Astrocyte (in vitro differentiated cells and primary cell): ENCODE measurements at regions not wholly inside any gene's neighbourhood (a gene's known extent, or its start where the extent isn't known, plus 50 kb on each side); places are given as distances from the start of the nearest gene placed in this dataset.

Experiments used
- DNase-seq: peaks from one replicate; pipeline ENCODE4 v3.0.0-alpha.2; 2010; ENCODE audit warnings: low read depth
- FAIRE-seq: peaks from 2 replicates; lab custom pipeline; 2011; peaks lifted over from hg19 to GRCh38; lab: Jason Lieb, UNC
- H2AFZ ChIP-seq: 2 replicates; pipeline ENCODE4 v1.6.0; 2012; ENCODE audit warnings: low read depth, low read length, inconsistent platforms
- H3K27ac ChIP-seq: 2 replicates; pipeline ENCODE4 v1.5.1; 2011; ENCODE audit warnings: low read depth, low read length, inconsistent platforms
- H3K27me3 ChIP-seq: 2 replicates; pipeline ENCODE4 v1.6.0; 2011; ENCODE audit warnings: low read length, inconsistent platforms; ENCODE audit not compliant: insufficient read depth
- H3K36me3 ChIP-seq: 2 replicates; pipeline ENCODE4 v1.5.1; 2011; ENCODE audit warnings: low read length, inconsistent platforms; ENCODE audit not compliant: insufficient read depth
- H3K4me1 ChIP-seq: 2 replicates; pipeline ENCODE4 v1.5.1; 2011; ENCODE audit warnings: low read length, inconsistent platforms; ENCODE audit not compliant: insufficient read depth
- H3K4me2 ChIP-seq: 2 replicates; pipeline ENCODE4 v1.6.0; 2012; ENCODE audit warnings: low read length, inconsistent platforms
- H3K4me3 ChIP-seq: 2 replicates; pipeline ENCODE4 v1.5.1; 2011; ENCODE audit warnings: low read depth, mild to moderate bottlenecking, low read length, inconsistent platforms; ENCODE audit not compliant: insufficient read depth
- H3K79me2 ChIP-seq: 2 replicates; pipeline ENCODE4 v1.6.0; 2012; ENCODE audit warnings: mild to moderate bottlenecking, low read length, inconsistent platforms; ENCODE audit not compliant: insufficient read depth
- H3K9ac ChIP-seq: 2 replicates; pipeline ENCODE4 v1.6.0; 2012; ENCODE audit warnings: mild to moderate bottlenecking, low read length, inconsistent platforms
- H3K9me3 ChIP-seq: 2 replicates; pipeline ENCODE4 v1.5.1; 2012; ENCODE audit warnings: low read depth, mild to moderate bottlenecking, low read length, inconsistent platforms; ENCODE audit not compliant: insufficient read depth
- H4K20me1 ChIP-seq: 2 replicates; pipeline ENCODE4 v1.6.0; 2012; ENCODE audit warnings: low read length, inconsistent platforms; ENCODE audit not compliant: insufficient read depth
- H3K27ac Mint-ChIP-seq: one replicate; pipeline ENCODE4 v1.8.0; 2021; ENCODE audit warnings: mild to moderate bottlenecking, mixed read lengths; ENCODE audit not compliant: unreplicated experiment
- H3K27me3 Mint-ChIP-seq: one replicate; pipeline ENCODE4 v1.8.0; 2021; ENCODE audit warnings: low read depth, mixed read lengths; ENCODE audit not compliant: unreplicated experiment
- H3K36me3 Mint-ChIP-seq: one replicate; pipeline ENCODE4 v1.8.0; 2021; ENCODE audit warnings: low read depth, mixed read lengths; ENCODE audit not compliant: unreplicated experiment
- H3K4me1 Mint-ChIP-seq: one replicate; pipeline ENCODE4 v1.8.0; 2021; ENCODE audit warnings: low read depth, mixed read lengths; ENCODE audit not compliant: unreplicated experiment
- H3K4me3 Mint-ChIP-seq: one replicate; pipeline ENCODE4 v1.8.0; 2021; ENCODE audit warnings: mild to moderate bottlenecking, moderate library complexity, mixed read lengths; ENCODE audit not compliant: unreplicated experiment
- H3K9me3 Mint-ChIP-seq: one replicate; pipeline ENCODE4 v1.8.0; 2021; ENCODE audit warnings: mild to moderate bottlenecking, mixed read lengths; ENCODE audit not compliant: unreplicated experiment
- EZH2 ChIP-seq: IDR thresholded peaks from 2 replicates; pipeline ENCODE4 v1.6.1; 2012; ENCODE audit warnings: mild to moderate bottlenecking, low read length, inconsistent platforms; ENCODE audit not compliant: insufficient read depth
- TF ChIP-seq, protein P1 (sequence below): IDR thresholded peaks from 2 replicates; pipeline ENCODE4 v1.5.1; 2011; ENCODE audit warnings: low read depth, mild to moderate bottlenecking, inconsistent platforms, low read length, moderate library complexity; ENCODE audit not compliant: insufficient read depth

DNA sequence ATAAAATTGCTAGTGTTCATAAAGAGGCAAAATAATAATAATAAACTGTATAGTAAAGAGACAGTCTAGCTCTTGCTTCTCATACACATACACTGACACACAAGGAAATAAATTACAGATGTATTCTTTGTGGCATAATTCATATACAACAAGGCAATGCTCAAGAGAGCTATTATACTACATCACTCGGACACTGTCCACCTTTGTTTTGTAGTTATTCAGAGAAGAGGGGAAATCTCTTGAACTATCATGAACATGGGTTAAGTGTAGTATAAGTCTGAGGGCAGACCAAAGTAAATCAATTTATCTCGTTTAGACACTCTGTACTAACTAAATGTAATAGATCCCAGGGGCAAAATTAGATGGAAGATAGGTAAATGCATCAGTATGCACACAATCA is 72.7 kb upstream of the PHIP start:
- H3K27me3 Mint-ChIP-seq: no peaks in the 10 kb centered on the region
- no peaks in the 10 kb centered on the region for H3K36me3 ChIP-seq
- H3K9me3 ChIP-seq: no peaks in the 10 kb centered on the region
- no peak for FAIRE-seq
- H4K20me1 ChIP-seq: no peaks in the 10 kb centered on the region
- H3K9me3 Mint-ChIP-seq: peaks cover 2% of the 10 kb centered on the region
- no peaks in the 10 kb centered on the region for H3K4me1 ChIP-seq
- H2AFZ ChIP-seq: no peak overlapping the region
- H3K4me3 ChIP-seq: no peak overlapping the region
- no peaks in the 10 kb centered on the region for H3K4me1 Mint-ChIP-seq
- no peak for DNase-seq
- H3K9ac ChIP-seq: no peak overlapping the region
- no peak overlapping the region for H3K4me3 Mint-ChIP-seq
- H3K36me3 Mint-ChIP-seq: no peaks in the 10 kb centered on the region
- no peaks in the 10 kb centered on the region for H3K27me3 ChIP-seq
- no peak overlapping the region for H3K27ac ChIP-seq
- no peak for TF ChIP-seq EZH2
- TF ChIP-seq, protein P1, sequence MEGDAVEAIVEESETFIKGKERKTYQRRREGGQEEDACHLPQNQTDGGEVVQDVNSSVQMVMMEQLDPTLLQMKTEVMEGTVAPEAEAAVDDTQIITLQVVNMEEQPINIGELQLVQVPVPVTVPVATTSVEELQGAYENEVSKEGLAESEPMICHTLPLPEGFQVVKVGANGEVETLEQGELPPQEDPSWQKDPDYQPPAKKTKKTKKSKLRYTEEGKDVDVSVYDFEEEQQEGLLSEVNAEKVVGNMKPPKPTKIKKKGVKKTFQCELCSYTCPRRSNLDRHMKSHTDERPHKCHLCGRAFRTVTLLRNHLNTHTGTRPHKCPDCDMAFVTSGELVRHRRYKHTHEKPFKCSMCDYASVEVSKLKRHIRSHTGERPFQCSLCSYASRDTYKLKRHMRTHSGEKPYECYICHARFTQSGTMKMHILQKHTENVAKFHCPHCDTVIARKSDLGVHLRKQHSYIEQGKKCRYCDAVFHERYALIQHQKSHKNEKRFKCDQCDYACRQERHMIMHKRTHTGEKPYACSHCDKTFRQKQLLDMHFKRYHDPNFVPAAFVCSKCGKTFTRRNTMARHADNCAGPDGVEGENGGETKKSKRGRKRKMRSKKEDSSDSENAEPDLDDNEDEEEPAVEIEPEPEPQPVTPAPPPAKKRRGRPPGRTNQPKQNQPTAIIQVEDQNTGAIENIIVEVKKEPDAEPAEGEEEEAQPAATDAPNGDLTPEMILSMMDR: no peak
- H3K79me2 ChIP-seq: no peaks in the 10 kb centered on the region
- no peak overlapping the region for H3K4me2 ChIP-seq
- H3K27ac Mint-ChIP-seq: no peak overlapping the region

- Histone ChIP-seq H3K79me2 (no peaks in the 10 kb centered on the region), H3K9ac (no peak overlapping the region), H3K36me3 (no peaks in the 10 kb centered on the region), H4K20me1 (no peaks in the 10 kb centered on the region), H3K27ac (no peak overlapping the region), H3K4me2 (no peak overlapping the region), H3K4me1 (no peaks in the 10 kb centered on the region), H3K9me3 (no peaks in the 10 kb centered on the region), H3K27me3 (no peaks in the 10 kb centered on the region), H2AFZ (no peak overlapping the region), H3K4me3 (no peak overlapping the region)
- no peak for DNase-seq
- no peak for FAIRE-seq
- Mint-ChIP-seq H3K27ac (no peak overlapping the region), H3K4me1 (no peaks in the 10 kb centered on the region), H3K36me3 (no peaks in the 10 kb centered on the region), H3K27me3 (no peaks in the 10 kb centered on the region), H3K4me3 (no peak overlapping the region), H3K9me3 (peaks cover 2% of the 10 kb centered on the region)
- TF ChIP-seq EZH2: no peak
- TF ChIP-seq, protein P1: no peak
These were observed 71.8 kb upstream of the PHIP start for GRCh38 chr6:79149884-79150283.

DNA sequence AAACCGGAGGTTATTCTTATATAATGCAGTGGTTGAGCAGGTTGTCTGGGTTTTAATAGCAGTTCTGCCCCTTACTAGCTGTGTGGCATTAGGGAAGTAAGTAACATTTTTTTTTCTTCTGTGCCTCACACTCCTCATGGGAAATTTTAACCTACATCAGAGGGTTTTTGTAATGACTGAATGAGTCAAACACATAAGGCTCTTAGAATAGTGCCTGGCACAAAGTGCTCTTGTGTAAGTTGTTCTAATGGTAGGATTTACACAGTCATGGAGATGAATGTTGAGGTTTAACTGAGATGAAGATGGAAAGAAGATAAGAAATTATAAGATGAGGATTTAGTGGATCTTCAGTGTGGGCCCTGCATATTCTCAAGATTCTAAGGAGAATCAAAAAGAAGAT is 68.4 kb upstream of the PHIP start:
- H3K9me3 ChIP-seq: no peaks in the 10 kb centered on the region
- H3K36me3 ChIP-seq: no peaks in the 10 kb centered on the region
- Mint-ChIP-seq H3K27ac (no peak overlapping the region), H3K27me3 (no peaks in the 10 kb centered on the region), H3K36me3 (no peaks in the 10 kb centered on the region), H3K9me3 (peaks cover 3% of the 10 kb centered on the region), H3K4me3 (no peak overlapping the region), H3K4me1 (no peaks in the 10 kb centered on the region)
- H3K79me2 ChIP-seq: no peaks in the 10 kb centered on the region
- DNase-seq: no peak
- H2AFZ ChIP-seq: no peak overlapping the region
- H3K4me1 ChIP-seq: no peaks in the 10 kb centered on the region
- TF ChIP-seq, protein P1: no peak
- TF ChIP-seq EZH2: no peak
- FAIRE-seq: no peak
- no peak overlapping the region for H3K4me2 ChIP-seq
- no peaks in the 10 kb centered on the region for H3K27me3 ChIP-seq
- H3K27ac ChIP-seq: no peak overlapping the region
- no peaks in the 10 kb centered on the region for H4K20me1 ChIP-seq
- H3K9ac ChIP-seq: no peak overlapping the region
- H3K4me3 ChIP-seq: no peak overlapping the region
